H1 (cell line): ENCODE measurements at regions not wholly inside any gene's neighbourhood (a gene's known extent, or its start where the extent isn't known, plus 50 kb on each side); places are given as distances from the start of the nearest gene placed in this dataset.

Experiments
- CTCF ChIA-PET: fragments of 300-600 bp; sonication (Branson Sonifier 250); formaldehyde crosslinking; loops from one replicate; lab custom pipeline; 2021; ENCODE audit not compliant: partially characterized antibody; lab: Charles Lee
- POLR2A ChIA-PET: fragments of 300-600 bp; sonication (Branson Sonifier 250); formaldehyde crosslinking; loops from one replicate; lab custom pipeline; 2021; ENCODE audit warnings: inconsistent platforms; ENCODE audit not compliant: partially characterized antibody; lab: Charles Lee
- DNase-seq, 2 experiments: peaks; one replicate each; pipeline versions ENCODE4 v3.0.0 to v3.0.0-alpha.2; 2010 to 2022; ENCODE audit warnings: low spot score in 2 of 2, low read depth in 1 of 2, mixed read lengths in 1 of 2
- FAIRE-seq: peaks from 2 replicates; lab custom pipeline; 2011; peaks lifted over from hg19 to GRCh38; lab: Jason Lieb, UNC
- H2AFZ ChIP-seq: 2 replicates; pipeline ENCODE4 v1.8.1; 2012; ENCODE audit warnings: low read length, inconsistent platforms
- H2AK5ac ChIP-seq: 2 replicates; pipeline ENCODE4 v1.6.1; 2013; ENCODE audit warnings: low read depth, low read length
- H2BK120ac ChIP-seq: replicated peaks from 2 replicates; pipeline ENCODE3; 2013; ENCODE audit warnings: low read depth, low read length, inconsistent platforms
- H2BK12ac ChIP-seq: 2 replicates; pipeline ENCODE4 v1.6.1; 2013; ENCODE audit warnings: low read depth, low read length
- H2BK15ac ChIP-seq: 2 replicates; pipeline ENCODE4 v1.6.1; 2013; ENCODE audit warnings: low read length
- H2BK20ac ChIP-seq: 2 replicates; pipeline ENCODE4 v1.6.1; 2013; ENCODE audit warnings: low read length
- H2BK5ac ChIP-seq: 2 replicates; pipeline ENCODE4 v1.6.1; 2013; ENCODE audit warnings: low read depth, low read length
- H3K14ac ChIP-seq: 2 replicates; pipeline ENCODE4 v1.6.1; 2013; ENCODE audit warnings: inconsistent platforms; ENCODE audit not compliant: insufficient read length
- H3K18ac ChIP-seq: 2 replicates; pipeline ENCODE4 v1.6.1; 2013; ENCODE audit warnings: low read length; ENCODE audit errors: extremely low read depth
- H3K23ac ChIP-seq: 2 replicates; pipeline ENCODE4 v1.6.1; 2013; ENCODE audit warnings: inconsistent platforms; ENCODE audit not compliant: insufficient read length
- H3K23me2 ChIP-seq: 2 replicates; pipeline ENCODE4 v1.6.1; 2013; ENCODE audit warnings: low read depth, low read length
- H3K27ac ChIP-seq: 2 replicates; pipeline ENCODE4 v1.6.1; 2011; ENCODE audit warnings: low read depth, low read length, inconsistent platforms
- H3K27me3 ChIP-seq, 4 experiments: replicated peaks in 1 of 4; 1 replicate in 1 of 4; 2 replicates in 3 of 4; pipeline versions ENCODE4 v1.6.1 to v1.8.1; 2011 to 2013; ENCODE audit warnings: low read length in 3 of 4, mild to moderate bottlenecking in 3 of 4, inconsistent platforms in 2 of 4, mixed read lengths in 2 of 4, moderate library complexity in 1 of 4; ENCODE audit not compliant: control insufficient read depth in 3 of 4, insufficient read depth in 3 of 4; ENCODE audit errors: extremely low read depth in 1 of 4
- H3K36me3 ChIP-seq, 4 experiments: 2 replicates each; pipeline versions ENCODE4 v1.6.1 to v1.8.1; 2011 to 2013; ENCODE audit warnings: mild to moderate bottlenecking in 4 of 4, low read length in 3 of 4, moderate library complexity in 2 of 4, control low read depth in 1 of 4, inconsistent platforms in 1 of 4; ENCODE audit not compliant: insufficient read depth in 4 of 4, control insufficient read depth in 2 of 4
- H3K4ac ChIP-seq: replicated peaks from 2 replicates; pipeline ENCODE3; 2013; ENCODE audit warnings: low read length, low read depth, mixed read lengths, inconsistent platforms; ENCODE audit not compliant: insufficient read length
- H3K4me1 ChIP-seq, 4 experiments: replicated peaks in 1 of 4; 1 replicate in 1 of 4; 2 replicates in 3 of 4; pipeline versions ENCODE4 v1.6.1 to v1.8.1; 2011 to 2013; ENCODE audit warnings: low read length in 3 of 4, inconsistent platforms in 2 of 4, mixed read lengths in 1 of 4; ENCODE audit not compliant: insufficient read depth in 4 of 4, control insufficient read depth in 3 of 4
- H3K4me2 ChIP-seq, 2 experiments: 2 replicates each; pipeline versions ENCODE4 v1.6.1 to v1.8.1; 2011 to 2013; ENCODE audit warnings: low read depth in 2 of 2, low read length in 2 of 2, control low read depth in 1 of 2, inconsistent platforms in 1 of 2, mild to moderate bottlenecking in 1 of 2; ENCODE audit not compliant: insufficient read depth in 1 of 2
- H3K4me3 ChIP-seq, 4 experiments: fragments of 200-600, 300-600 bp in 1 of 4; sonication (generic), shearing (Covaris generic), sonication (Bioruptor Twin) in 1 of 4; 2 replicates each; pipeline versions ENCODE4 v1.5.1 to v1.8.1; 2011 to 2016; ENCODE audit warnings: low read length in 4 of 4, low read depth in 3 of 4, control low read depth in 2 of 4, inconsistent platforms in 2 of 4, mild to moderate bottlenecking in 2 of 4, mixed read lengths in 1 of 4, moderate library complexity in 1 of 4; ENCODE audit not compliant: insufficient read depth in 2 of 4; ENCODE audit errors: extremely low read depth in 1 of 4
- H3K56ac ChIP-seq: replicated peaks from 2 replicates; pipeline ENCODE3; 2013; ENCODE audit warnings: low read depth, mild to moderate bottlenecking, mixed read lengths, low read length, inconsistent platforms; ENCODE audit not compliant: insufficient read length
- H3K79me1 ChIP-seq: 2 replicates; pipeline ENCODE4 v1.6.1; 2013; ENCODE audit warnings: low read depth, low read length, control low read depth
- H3K79me2 ChIP-seq, 2 experiments: 2 replicates each; pipeline versions ENCODE4 v1.6.1 to v1.8.1; 2012 to 2013; ENCODE audit warnings: low read length in 2 of 2, mild to moderate bottlenecking in 2 of 2, inconsistent platforms in 1 of 2; ENCODE audit not compliant: insufficient read depth in 2 of 2, control insufficient read depth in 1 of 2
- H3K9ac ChIP-seq, 4 experiments: replicated peaks in 1 of 4; 1 replicate in 1 of 4; 2 replicates in 3 of 4; pipeline versions ENCODE4 v1.6.1 to v1.8.1; 2011 to 2013; ENCODE audit warnings: low read depth in 3 of 4, low read length in 3 of 4, control low read depth in 2 of 4, mild to moderate bottlenecking in 2 of 4, moderate library complexity in 2 of 4, inconsistent platforms in 1 of 4; ENCODE audit errors: extremely low read depth in 1 of 4
- H3K9me3 ChIP-seq, 2 experiments: 2 replicates each; pipeline versions ENCODE4 v1.6.1 to v1.8.1; 2012 to 2013; ENCODE audit warnings: mild to moderate bottlenecking in 2 of 2, moderate library complexity in 2 of 2, control low read depth in 1 of 2, inconsistent platforms in 1 of 2, low read depth in 1 of 2, low read length in 1 of 2, mixed read lengths in 1 of 2; ENCODE audit not compliant: insufficient read depth in 2 of 2
- H4K20me1 ChIP-seq, 2 experiments: replicated peaks in 1 of 2; 2 replicates each; pipeline versions ENCODE3 to v1.8.1; 2011 to 2013; ENCODE audit warnings: inconsistent platforms in 2 of 2, low read length in 2 of 2, mild to moderate bottlenecking in 1 of 2; ENCODE audit not compliant: insufficient read depth in 2 of 2, control insufficient read depth in 1 of 2
- H4K5ac ChIP-seq: 2 replicates; pipeline ENCODE4 v1.6.1; 2013; ENCODE audit warnings: low read length, low read depth, mixed read lengths, inconsistent platforms; ENCODE audit not compliant: insufficient read length
- H4K8ac ChIP-seq: 2 replicates; pipeline ENCODE4 v1.8.0; 2013; ENCODE audit warnings: mild to moderate bottlenecking, moderate library complexity, low read length, inconsistent platforms; ENCODE audit not compliant: insufficient read depth; ENCODE audit errors: extremely low read depth
- H4K91ac ChIP-seq: replicated peaks from 2 replicates; pipeline ENCODE3; 2013; ENCODE audit warnings: low read length, mixed read lengths, inconsistent platforms; ENCODE audit not compliant: insufficient read length
- CREB1 ChIP-seq: IDR thresholded peaks from 2 replicates; pipeline ENCODE4 v1.6.1; 2012; ENCODE audit warnings: inconsistent platforms
- CTBP2 ChIP-seq: IDR thresholded peaks from 2 replicates; pipeline ENCODE4 v1.7.0; 2011; ENCODE audit warnings: borderline replicate concordance, mild to moderate bottlenecking, moderate library complexity, mixed read lengths, low read length; ENCODE audit not compliant: insufficient read depth, insufficient read length
- GTF2F1 ChIP-seq: IDR thresholded peaks from 2 replicates; pipeline ENCODE4 v1.6.1; 2012; ENCODE audit warnings: low read depth, low read length, improper control_type of control experiment, borderline replicate concordance
- KDM5A ChIP-seq: fragments of 200-600 bp; IDR thresholded peaks from 2 replicates; pipeline ENCODE4 v1.7.1; 2012; ENCODE audit warnings: mild to moderate bottlenecking, low read length, inconsistent platforms, mixed read lengths
- SIRT6 ChIP-seq: IDR thresholded peaks from one replicate; pipeline ENCODE4 v1.7.1; 2012; ENCODE audit warnings: low read length, inconsistent platforms
- SIX5 ChIP-seq: IDR thresholded peaks from 2 replicates; pipeline ENCODE4 v1.6.1; 2011; ENCODE audit warnings: mild to moderate bottlenecking, low read depth, low read length
- SP1 ChIP-seq: IDR thresholded peaks from 2 replicates; pipeline ENCODE4 v1.6.1; 2011; ENCODE audit warnings: low read depth, low read length
- SUZ12 ChIP-seq: fragments of 200-600 bp; sonication (generic); IDR thresholded peaks from 2 replicates; pipeline ENCODE4 v1.6.1; 2012; ENCODE audit warnings: mild to moderate bottlenecking, inconsistent platforms, low read length, moderate library complexity, mixed read lengths
- YY1 ChIP-seq: IDR thresholded peaks from 2 replicates; pipeline ENCODE4 v1.6.1; 2011; ENCODE audit warnings: low read depth, mild to moderate bottlenecking, low read length
- WGBS, 2 experiments: shearing (Covaris generic) in 1 of 2; methylation state at CpG; one replicate each; pipeline versions ENCODE4 v1.1.6 to v1.1.7; 2013 to 2015; ENCODE audit warnings: low lambda C conversion rate in 2 of 2, mixed read lengths in 2 of 2, inconsistent platforms in 1 of 2, low coverage in 1 of 2, missing lambda C conversion rate in 1 of 2; ENCODE audit not compliant: insufficient replicate concordance in 2 of 2, insufficient coverage in 1 of 2, insufficient read length in 1 of 2; ENCODE audit errors: extremely low coverage in 1 of 2, missing lambda C conversion rate in 1 of 2; 5-methylcytosine and 5-hydroxymethylcytosine counted together
- TF ChIP-seq, protein P1 (sequence below): IDR thresholded peaks from 2 replicates; pipeline ENCODE4 v1.6.1; 2011; ENCODE audit warnings: low read length, improper control_type of control experiment

DNA sequence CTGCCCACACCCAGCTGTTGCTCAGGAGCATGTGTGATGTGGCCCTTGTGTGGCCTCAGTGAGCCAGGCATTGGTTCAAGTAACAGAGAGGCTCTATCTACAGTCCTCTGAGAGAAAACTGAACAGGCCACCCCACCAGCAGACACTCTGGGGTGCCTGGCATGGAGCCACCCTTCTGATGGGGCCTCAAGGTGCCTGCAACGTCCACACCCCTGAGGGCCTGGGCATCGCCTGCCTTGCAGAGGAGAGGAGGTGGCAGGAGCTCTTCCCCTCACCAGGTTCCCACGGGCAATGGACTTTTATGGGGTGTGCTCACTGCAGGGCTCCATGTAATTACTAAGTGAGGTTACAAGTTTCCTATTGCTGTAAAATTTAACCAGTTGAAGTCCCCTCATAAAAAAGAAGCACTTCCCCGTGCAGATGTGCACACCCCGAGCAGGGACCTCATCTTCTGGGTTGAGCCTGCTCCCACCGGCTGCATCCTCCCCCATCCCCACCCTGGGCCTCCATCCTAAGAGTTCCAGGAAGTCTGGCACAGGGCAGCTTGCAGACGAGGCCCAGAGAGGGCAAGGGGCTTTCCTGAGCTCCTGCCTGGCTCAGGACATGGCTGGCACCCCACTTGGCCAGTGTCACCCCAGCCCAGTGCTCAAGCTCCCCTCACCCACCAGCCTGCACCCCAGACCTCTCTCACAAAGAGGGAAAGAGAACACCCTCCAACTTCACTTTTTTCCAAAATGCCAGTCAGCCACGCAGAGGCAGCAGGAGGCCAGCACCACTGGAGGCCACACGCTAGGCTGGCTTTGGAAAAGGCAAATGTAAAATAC lies 270.4 kb upstream of the RTL1 start:
- ChIA-PET POLR2A (no interaction called here), CTCF (interaction anchor here (1.3 kb wide), 1 partner anchor 60 kb away, joined by 3 read pairs; no protein-coding TSS in a partner anchor)
- H3K9me3 ChIP-seq: 0 out of 4 replicates have a peak, but pooled peaks cover 0 to 3% of the 10 kb centered on the region in 2 experiments
- H3K56ac ChIP-seq: no peak overlapping the region
- no peak overlapping the region for H3K18ac ChIP-seq
- no peaks in the 10 kb centered on the region for H3K23me2 ChIP-seq
- H3K27ac ChIP-seq: no peak overlapping the region
- no peak overlapping the region for H2BK15ac ChIP-seq
- no peaks in the 10 kb centered on the region for H3K36me3 ChIP-seq
- H2AK5ac ChIP-seq: no peak overlapping the region
- H2BK12ac ChIP-seq: no peak overlapping the region
- H3K27me3 ChIP-seq: no peaks in the 10 kb centered on the region
- no peak overlapping the region for H3K4me2 ChIP-seq
- no peak overlapping the region for H4K91ac ChIP-seq
- FAIRE-seq (no peak), DNase-seq (no peak)
- no peak overlapping the region for H3K4me3 ChIP-seq
- H3K4ac ChIP-seq: no peak overlapping the region
- no peaks in the 10 kb centered on the region for H4K20me1 ChIP-seq
- peak overlapping the region; percentile 62; the same call in 1 of the 2 replicates for H4K8ac ChIP-seq
- H3K4me1 ChIP-seq: no peaks in the 10 kb centered on the region
- H3K79me1 ChIP-seq: no peaks in the 10 kb centered on the region
- 87% methylated on average over 7 of the region's 9 CpGs; no CpG with 5 or more reads in 1 of the 2 experiments for WGBS, 2 experiments
- no peak overlapping the region for H2BK120ac ChIP-seq
- H4K5ac ChIP-seq: no peak overlapping the region
- no peak overlapping the region for H2AFZ ChIP-seq
- no peak overlapping the region for H2BK5ac ChIP-seq
- H3K79me2 ChIP-seq: no peaks in the 10 kb centered on the region
- H3K14ac ChIP-seq: no peak overlapping the region
- H3K9ac ChIP-seq: no peak overlapping the region
- no peak overlapping the region for H3K23ac ChIP-seq
- no peak overlapping the region for H2BK20ac ChIP-seq
- TF ChIP-seq SIX5 (no peak), CREB1 (no peak), CTBP2 (no peak), YY1 (no peak), GTF2F1 (no peak), SIRT6 (no peak), SP1 (no peak), KDM5A (no peak), SUZ12 (no peak)
- TF ChIP-seq, protein P1, sequence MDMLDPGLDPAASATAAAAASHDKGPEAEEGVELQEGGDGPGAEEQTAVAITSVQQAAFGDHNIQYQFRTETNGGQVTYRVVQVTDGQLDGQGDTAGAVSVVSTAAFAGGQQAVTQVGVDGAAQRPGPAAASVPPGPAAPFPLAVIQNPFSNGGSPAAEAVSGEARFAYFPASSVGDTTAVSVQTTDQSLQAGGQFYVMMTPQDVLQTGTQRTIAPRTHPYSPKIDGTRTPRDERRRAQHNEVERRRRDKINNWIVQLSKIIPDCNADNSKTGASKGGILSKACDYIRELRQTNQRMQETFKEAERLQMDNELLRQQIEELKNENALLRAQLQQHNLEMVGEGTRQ: no peak
